GM12864 (cell line): ENCODE measurements at regions not wholly inside any gene's neighbourhood (a gene's known extent, or its start where the extent isn't known, plus 50 kb on each side); places are given as distances from the start of the nearest gene placed in this dataset.

Experiments
- DNase-seq: peaks from one replicate; pipeline ENCODE4 v3.0.0-alpha.2; 2011; ENCODE audit warnings: low read depth
- H3K4me3 ChIP-seq: 2 replicates; pipeline ENCODE4 v1.5.1; 2011; ENCODE audit warnings: mild to moderate bottlenecking, low read depth, low read length, control low read depth
- CTCF ChIP-seq: IDR thresholded peaks from 2 replicates; pipeline ENCODE4 v1.5.1; 2011; ENCODE audit warnings: low read depth, mild to moderate bottlenecking, moderate library complexity, low read length, control low read depth, inconsistent platforms; ENCODE audit errors: missing control alignments

GRCh38 chr10:131685007-131685406, 215.8 kb upstream of the PPP2R2D start:
- no peak for DNase-seq
- no peak for TF ChIP-seq CTCF
- no peak overlapping the region for H3K4me3 ChIP-seq

- no peak for TF ChIP-seq CTCF
- no peak for DNase-seq
- no peak overlapping the region for H3K4me3 ChIP-seq
Measured at GRCh38 chr10:131685576-131685975, 215.2 kb upstream of the PPP2R2D start.

GRCh38 chr10:131686781-131687420, 213.9 kb upstream of the PPP2R2D start:
- no peak overlapping the region for H3K4me3 ChIP-seq

GRCh38 chr10:131688304-131688703, 212.5 kb upstream of the PPP2R2D start:
- no peak overlapping the region for H3K4me3 ChIP-seq
- DNase-seq, result no peak
- TF ChIP-seq CTCF, result no peak

More at GRCh38 chr10:131686781-131687420, 213.9 kb upstream of the PPP2R2D start:
- no peak for TF ChIP-seq CTCF
- no peak for DNase-seq

- no peak for TF ChIP-seq CTCF
Measured at GRCh38 chr10:131689016-131689415, 211.8 kb upstream of the PPP2R2D start.

GRCh38 chr10:131689486-131689885, 211.3 kb upstream of the PPP2R2D start:
- no peak for TF ChIP-seq CTCF
- DNase-seq, result no peak
- no peak overlapping the region for H3K4me3 ChIP-seq

More at GRCh38 chr10:131689016-131689415, 211.8 kb upstream of the PPP2R2D start:
- H3K4me3 ChIP-seq, result no peak overlapping the region
- no peak for DNase-seq
